NCI-H526 treated with DMSO at 0.1 percent for 48 hours (cell line): ENCODE measurements at regions not wholly inside any gene's neighbourhood (a gene's known extent, or its start where the extent isn't known, plus 50 kb on each side); places are given as distances from the start of the nearest gene placed in this dataset.
"Not testable (repeated sequence)": the region's sequence is repeated elsewhere in the genome, so short reads cannot be mapped to it uniquely, and the experiment has no call there.

Experiments
- DNase-seq: peaks from one replicate; lab custom pipeline; 2025; lab: John Stamatoyannopoulos, UW

DNA sequence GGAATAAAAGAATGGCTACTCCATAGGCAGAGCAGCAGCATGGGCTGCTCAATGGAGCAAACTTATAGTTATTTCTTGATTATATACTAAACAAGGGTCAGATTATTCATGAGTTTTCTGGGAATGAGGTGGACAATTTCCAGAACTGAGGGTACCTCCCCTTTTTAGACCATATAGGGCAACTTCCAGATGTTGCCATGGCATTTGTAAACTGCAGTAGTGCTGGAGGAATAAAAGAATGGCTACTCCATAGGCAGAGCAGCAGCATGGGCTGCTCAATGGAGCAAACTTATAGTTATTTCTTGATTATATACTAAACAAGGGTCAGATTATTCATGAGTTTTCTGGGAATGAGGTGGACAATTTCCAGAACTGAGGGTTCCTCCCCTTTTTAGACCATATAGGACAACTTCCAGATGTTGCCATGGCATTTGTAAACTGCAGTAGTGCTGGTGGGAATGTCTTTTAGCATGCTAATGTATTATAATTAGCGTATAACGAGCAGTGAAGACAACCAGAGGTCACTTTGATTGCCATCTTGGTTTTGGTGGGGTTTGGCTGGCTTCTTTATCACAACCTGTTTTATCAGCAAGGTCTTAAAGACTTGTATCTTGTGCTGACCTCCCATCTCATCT, 364.6 kb upstream of the RGS6 start:
- DNase-seq = not testable (repeated sequence)

GRCh38 chr14:71574976-71575375, 357.3 kb upstream of the RGS6 start:
- no peak for DNase-seq

- DNase-seq = no peak
These were observed 355.8 kb upstream of the RGS6 start for GRCh38 chr14:71576472-71576871.

- DNase-seq = no peak
These were observed 352.9 kb upstream of the RGS6 start for GRCh38 chr14:71579331-71579730.

DNA sequence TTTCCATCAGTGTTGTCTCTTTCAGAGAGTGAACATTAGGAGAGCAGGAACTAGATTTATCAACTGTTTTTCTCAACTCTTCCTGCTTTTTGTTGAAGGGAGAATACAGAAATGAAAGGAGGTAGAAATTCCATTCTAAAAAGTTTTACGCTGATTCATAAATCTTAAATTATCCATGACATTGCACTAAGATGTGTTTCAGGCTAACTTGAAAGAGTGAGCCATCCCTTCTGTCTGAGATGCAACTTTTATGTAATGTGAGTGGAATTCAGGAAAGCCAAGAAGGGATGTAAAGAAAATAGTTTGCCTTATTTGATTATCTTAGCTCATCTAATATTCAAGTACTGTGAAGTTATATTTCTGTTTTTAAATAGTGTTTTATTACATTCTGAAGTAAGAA, 349.5 kb upstream of the RGS6 start:
- no peak for DNase-seq

- no peak for DNase-seq
These were observed 349.0 kb upstream of the RGS6 start for GRCh38 chr14:71583194-71583593.

GRCh38 chr14:71583705-71584104, 348.5 kb upstream of the RGS6 start:
- no peak for DNase-seq

DNA sequence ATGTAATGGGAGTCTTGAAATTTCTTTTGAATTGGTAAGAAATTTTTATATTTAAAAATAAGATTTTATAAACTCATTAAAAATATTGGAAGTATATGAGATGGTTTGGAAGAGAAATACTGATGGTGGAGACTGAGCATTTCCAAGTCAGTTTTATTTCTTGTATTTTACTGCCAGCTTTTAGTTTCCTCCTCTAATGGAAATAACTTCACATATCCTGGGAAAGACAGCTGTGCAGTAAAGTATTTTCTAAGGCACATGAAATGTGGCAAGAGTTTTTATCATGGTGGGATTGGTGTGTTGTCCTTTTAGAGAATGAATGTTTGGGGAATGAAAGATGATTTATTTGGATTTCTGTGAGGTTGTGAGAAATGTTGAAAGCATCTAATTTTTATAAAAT, 346.9 kb upstream of the RGS6 start:
- no peak for DNase-seq

DNA sequence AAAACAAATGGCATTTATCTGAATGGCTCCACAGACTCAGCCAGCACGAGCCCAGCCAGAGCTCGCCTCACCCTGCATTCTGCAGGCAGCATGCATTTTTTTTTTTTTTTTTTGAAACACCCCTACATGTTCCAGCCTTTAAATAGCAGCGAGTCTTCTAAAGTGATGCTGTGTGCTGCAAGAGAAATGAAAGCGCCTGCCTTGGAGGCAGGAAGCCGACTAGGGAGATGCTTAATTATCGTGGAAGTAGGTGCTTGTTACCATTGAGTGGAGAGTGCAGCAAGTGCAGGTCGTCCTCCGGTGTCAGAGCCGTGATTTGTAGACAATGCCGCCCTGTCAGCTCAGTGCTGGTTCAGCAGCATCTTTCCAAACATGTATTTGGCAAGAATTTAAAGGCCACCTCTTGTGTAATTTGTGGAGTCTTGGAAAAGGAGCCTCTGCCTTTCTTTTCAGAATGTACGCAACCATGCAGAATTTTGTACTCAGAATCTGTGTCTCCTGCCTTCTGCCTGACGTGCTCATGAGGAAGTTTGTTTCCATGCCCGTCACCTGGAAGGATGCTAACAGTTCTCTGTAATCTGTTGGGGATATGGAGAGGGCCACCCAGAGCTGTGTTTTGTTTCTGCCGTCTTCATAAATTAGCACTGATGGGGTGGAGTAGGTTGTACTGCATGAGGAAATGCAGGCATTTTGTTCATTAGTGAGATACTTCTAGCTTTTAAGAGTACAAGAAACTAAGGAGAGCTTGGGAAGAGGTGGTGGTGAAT, 345.9 kb upstream of the RGS6 start:
- no peak for DNase-seq

- no peak for DNase-seq
These were observed 344.2 kb upstream of the RGS6 start for GRCh38 chr14:71588028-71588427.

GRCh38 chr14:71588576-71589215, 343.5 kb upstream of the RGS6 start:
- DNase-seq = no peak

DNA sequence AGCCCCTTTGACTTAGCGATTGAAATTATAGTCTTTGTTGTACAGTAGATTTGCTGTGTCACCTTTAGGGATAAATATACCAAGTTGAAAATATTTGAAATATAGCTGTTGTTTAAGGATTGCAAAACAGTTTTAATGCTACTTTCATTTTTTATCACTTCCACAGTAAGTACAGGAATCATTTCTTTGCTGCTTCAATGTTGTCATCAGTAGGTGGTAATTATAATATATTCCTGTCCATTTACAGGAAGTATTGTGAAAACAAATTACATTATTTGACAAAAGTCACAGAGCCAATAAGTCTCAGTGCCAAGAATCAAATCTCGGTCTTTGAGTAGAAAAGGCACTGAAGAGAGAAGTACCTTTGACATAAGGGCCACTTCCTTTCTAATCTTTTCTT, 342.6 kb upstream of the RGS6 start:
- no peak for DNase-seq

- no peak for DNase-seq
These were observed 342.1 kb upstream of the RGS6 start for GRCh38 chr14:71590131-71590530.

DNA sequence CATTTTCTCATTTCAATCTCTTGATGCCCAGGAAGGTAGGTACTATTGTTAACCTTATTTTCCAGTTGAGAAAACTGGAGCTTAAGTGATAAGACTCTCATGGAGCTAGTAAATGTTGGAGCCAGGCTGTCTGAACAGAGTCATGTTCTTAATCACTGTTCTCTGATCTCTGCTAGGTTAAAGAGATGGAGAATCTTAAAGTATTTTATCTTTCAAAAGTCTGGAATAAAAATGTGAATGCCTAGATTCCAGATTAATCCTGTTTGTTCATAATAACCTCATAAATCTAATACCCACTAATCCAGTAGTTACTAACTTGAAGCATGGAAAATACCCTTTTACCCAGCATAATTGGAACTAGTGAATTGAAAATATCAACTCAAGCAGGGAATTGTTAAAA, 341.0 kb upstream of the RGS6 start:
- no peak for DNase-seq

DNA sequence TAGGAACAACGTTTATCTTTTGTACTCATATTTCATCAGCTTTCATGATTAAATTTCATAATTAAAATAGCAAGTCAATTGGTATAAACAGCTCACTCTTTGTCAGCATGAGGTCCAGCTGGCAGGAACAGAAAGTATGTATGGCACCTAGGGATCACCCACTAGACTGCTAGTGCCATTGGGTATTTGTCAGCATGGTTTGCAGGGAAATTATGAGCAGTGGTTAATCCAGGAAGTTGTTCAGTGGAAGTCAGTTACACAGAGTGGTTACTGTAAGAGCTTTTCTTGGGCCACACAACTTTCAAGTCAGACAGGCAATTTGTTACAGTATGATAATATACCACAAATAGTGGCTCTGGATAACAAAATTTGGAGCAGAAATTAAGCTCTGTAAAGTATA, 340.3 kb upstream of the RGS6 start:
- DNase-seq = no peak

GRCh38 chr14:71592361-71592760, 339.9 kb upstream of the RGS6 start:
- no peak for DNase-seq

- DNase-seq = no peak
These were observed 338.3 kb upstream of the RGS6 start for GRCh38 chr14:71593966-71594365.

DNA sequence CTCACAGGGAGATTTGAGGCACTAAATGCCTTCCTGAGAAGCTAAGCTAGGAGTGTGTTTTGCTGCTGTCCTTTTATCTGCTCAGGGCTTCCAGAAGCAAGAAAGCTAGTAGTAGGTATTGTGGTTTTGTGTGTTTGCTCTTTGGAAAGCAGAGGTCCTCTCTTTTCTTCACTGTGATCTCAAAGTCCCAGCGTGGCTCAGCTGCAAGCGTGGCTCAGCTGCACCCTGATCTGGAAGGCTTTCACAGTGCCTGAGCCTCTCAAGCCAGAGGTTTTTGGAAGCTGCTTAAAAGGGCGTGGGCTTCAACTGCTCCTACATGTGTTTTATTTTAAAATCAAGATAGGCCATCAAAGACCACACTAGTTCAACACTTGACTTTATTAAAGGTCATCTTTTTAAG, 337.4 kb upstream of the RGS6 start:
- no peak for DNase-seq

- no peak for DNase-seq
These were observed 336.8 kb upstream of the RGS6 start for GRCh38 chr14:71595441-71595840.

GRCh38 chr14:71597287-71597920, 334.8 kb upstream of the RGS6 start:
- no peak for DNase-seq

GRCh38 chr14:71597955-71598660, 334.1 kb upstream of the RGS6 start:
- no peak for DNase-seq

DNA sequence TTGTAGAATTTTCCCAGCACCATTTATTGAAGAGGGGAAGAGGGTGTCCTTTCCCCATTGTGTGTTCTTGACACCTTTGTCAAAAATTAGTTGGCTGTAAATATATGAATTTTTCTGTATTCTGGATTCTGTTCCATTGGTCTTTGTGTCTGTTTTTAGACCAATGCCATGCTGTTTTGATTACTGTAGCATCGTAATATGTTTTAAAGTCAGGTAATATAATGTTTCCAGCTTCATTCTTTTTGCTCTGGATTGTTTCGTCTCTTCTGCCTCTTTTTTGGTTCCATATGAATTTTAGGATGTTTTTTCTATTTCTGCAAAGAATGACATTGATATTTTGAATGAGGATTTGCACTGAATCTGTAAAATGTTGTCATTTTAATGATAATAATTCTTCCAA, 331.9 kb upstream of the RGS6 start:
- no peak for DNase-seq
